HG03457 (cell line): ENCODE measurements at regions not wholly inside any gene's neighbourhood (a gene's known extent, or its start where the extent isn't known, plus 50 kb on each side); places are given as distances from the start of the nearest gene placed in this dataset.

ENCODE experiments used
- ATAC-seq: cut with Tn5 transposase; IDR thresholded peaks from one replicate; pipeline ENCODE4 v1.9.1; 2021; ENCODE audit warnings: moderate number of reproducible peaks; ENCODE audit not compliant: unreplicated experiment

- ATAC-seq = no peak
These were observed 217.8 kb downstream of the OSR1 start for GRCh38 chr2:19140463-19141208.

- ATAC-seq = no peak
These were observed 219.0 kb downstream of the OSR1 start for GRCh38 chr2:19139386-19139785.

- ATAC-seq = no peak
These were observed 220.1 kb downstream of the OSR1 start for GRCh38 chr2:19138264-19138825.

- no peak for ATAC-seq
These were observed 221.0 kb downstream of the OSR1 start for GRCh38 chr2:19137433-19137832.

GRCh38 chr2:19132967-19133366 lies 225.5 kb downstream of the OSR1 start:
- no peak for ATAC-seq

- ATAC-seq = no peak
These were observed 226.6 kb downstream of the OSR1 start for GRCh38 chr2:19131871-19132270.

GRCh38 chr2:19128148-19128547 lies 230.3 kb downstream of the OSR1 start:
- ATAC-seq = no peak

- ATAC-seq = no peak
These were observed 230.8 kb downstream of the OSR1 start for GRCh38 chr2:19127616-19128015.

GRCh38 chr2:19125901-19126680 lies 232.3 kb downstream of the OSR1 start:
- ATAC-seq = no peak

GRCh38 chr2:19124135-19124534 lies 234.3 kb downstream of the OSR1 start:
- ATAC-seq = no peak

- ATAC-seq = no peak
These were observed 234.9 kb downstream of the OSR1 start for GRCh38 chr2:19123556-19123955.

- ATAC-seq = no peak
These were observed 236.2 kb downstream of the OSR1 start for GRCh38 chr2:19122220-19122619.

- ATAC-seq = no peak
These were observed 237.3 kb downstream of the OSR1 start for GRCh38 chr2:19120941-19121750.

GRCh38 chr2:19120181-19120580 lies 238.2 kb downstream of the OSR1 start:
- no peak for ATAC-seq

GRCh38 chr2:19119326-19120001 lies 239.0 kb downstream of the OSR1 start:
- no peak for ATAC-seq

GRCh38 chr2:19116918-19117317 lies 241.5 kb downstream of the OSR1 start:
- ATAC-seq = no peak

GRCh38 chr2:19114754-19115231 lies 243.6 kb downstream of the OSR1 start:
- ATAC-seq = no peak

GRCh38 chr2:19114126-19114525 lies 244.3 kb downstream of the OSR1 start:
- no peak for ATAC-seq

- ATAC-seq = no peak
These were observed 247.1 kb downstream of the OSR1 start for GRCh38 chr2:19111354-19111753.

- ATAC-seq = no peak
These were observed 248.9 kb downstream of the OSR1 start for GRCh38 chr2:19109518-19109917.
